ENCODE measurements at regions not wholly inside any gene's neighbourhood (a gene's known extent, or its start where the extent isn't known, plus 50 kb on each side); places are given as distances from the start of the nearest gene placed in this dataset.
"Not testable (repeated sequence)": the region's sequence is repeated elsewhere in the genome, so short reads cannot be mapped to it uniquely, and the experiment has no call there.

DNA sequence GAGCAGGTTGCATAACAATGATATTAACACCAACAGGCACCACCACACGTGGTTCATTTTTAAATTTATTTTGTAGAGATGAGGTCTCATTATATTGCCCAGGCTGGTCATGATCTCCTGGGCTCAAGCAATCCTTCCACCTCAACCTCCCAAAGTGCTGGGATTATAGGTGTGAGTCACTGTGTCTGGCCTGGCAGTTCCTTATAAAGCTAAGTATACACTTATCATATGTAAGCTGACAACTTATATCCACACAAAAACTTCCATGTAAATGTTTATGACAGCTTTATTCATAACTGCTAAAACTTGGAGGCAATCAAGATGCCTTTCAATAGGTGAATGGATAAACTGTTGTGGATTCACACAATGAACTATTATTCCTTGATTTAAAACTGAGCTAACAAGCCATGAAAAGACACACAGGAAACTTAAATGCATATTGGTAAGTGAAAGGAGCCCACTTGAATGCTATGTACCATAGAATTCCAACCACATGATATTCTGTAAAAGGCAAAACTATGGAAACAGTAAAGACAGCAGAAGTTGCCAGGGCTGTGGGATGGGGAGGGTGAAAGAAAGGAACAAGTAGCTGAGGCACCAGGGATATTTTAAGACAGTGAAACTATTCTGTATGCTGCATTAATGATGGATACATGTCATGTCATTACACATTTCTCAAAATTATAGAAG is 156.5 kb upstream of the KCNJ18 start:
- peaks cover 44% of the 10 kb centered on the region for H3K36me3 ChIP-seq (ENCODE audit: insufficient read depth, low read length)
- H3K79me2 ChIP-seq (ENCODE audit: control insufficient read depth, insufficient read depth, low read length, unreplicated experiment) = peaks cover 24% of the 10 kb centered on the region
- no peak overlapping the region for H3K27ac ChIP-seq (ENCODE audit: low read depth, low read length)
- peaks cover 8% of the 10 kb centered on the region for H3K4me1 ChIP-seq (ENCODE audit: control insufficient read depth, insufficient read depth, low read length, unreplicated experiment)
- no peak overlapping the region for H3K4me3 ChIP-seq (ENCODE audit: low read depth, low read length)
- no peak overlapping the region for H2AFZ ChIP-seq (ENCODE audit: low read length, unreplicated experiment)
- H3K27me3 ChIP-seq (ENCODE audit: insufficient read depth, low read length) = no peaks in the 10 kb centered on the region

DNA sequence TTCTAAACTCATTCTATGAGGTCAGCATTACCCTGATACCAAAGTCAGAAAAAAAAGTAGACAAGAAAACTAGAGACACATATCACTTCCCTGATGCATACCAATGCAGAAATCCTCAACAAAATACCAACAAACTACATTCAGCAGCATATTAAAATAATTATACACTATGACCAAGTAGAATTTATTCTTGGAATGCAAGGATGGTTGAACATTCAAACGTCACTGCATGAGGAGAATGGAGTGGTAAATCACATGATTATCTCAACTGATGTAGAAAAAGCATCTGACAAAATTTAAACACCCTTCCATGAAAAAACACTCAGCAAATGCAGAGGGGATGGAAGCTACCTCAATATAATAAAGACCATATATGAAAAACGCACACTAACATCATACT is 155.0 kb upstream of the KCNJ18 start:
- Histone ChIP-seq H3K27ac (ENCODE audit: low read depth, low read length) (no peak overlapping the region), H3K4me1 (ENCODE audit: control insufficient read depth, insufficient read depth, low read length, unreplicated experiment) (peaks cover 8% of the 10 kb centered on the region), H3K79me2 (ENCODE audit: control insufficient read depth, insufficient read depth, low read length, unreplicated experiment) (peaks cover 37% of the 10 kb centered on the region), H2AFZ (ENCODE audit: low read length, unreplicated experiment) (no peak overlapping the region), H3K4me3 (ENCODE audit: low read depth, low read length) (no peak overlapping the region), H3K36me3 (ENCODE audit: insufficient read depth, low read length) (peaks cover 53% of the 10 kb centered on the region), H3K27me3 (ENCODE audit: insufficient read depth, low read length) (no peaks in the 10 kb centered on the region)

DNA sequence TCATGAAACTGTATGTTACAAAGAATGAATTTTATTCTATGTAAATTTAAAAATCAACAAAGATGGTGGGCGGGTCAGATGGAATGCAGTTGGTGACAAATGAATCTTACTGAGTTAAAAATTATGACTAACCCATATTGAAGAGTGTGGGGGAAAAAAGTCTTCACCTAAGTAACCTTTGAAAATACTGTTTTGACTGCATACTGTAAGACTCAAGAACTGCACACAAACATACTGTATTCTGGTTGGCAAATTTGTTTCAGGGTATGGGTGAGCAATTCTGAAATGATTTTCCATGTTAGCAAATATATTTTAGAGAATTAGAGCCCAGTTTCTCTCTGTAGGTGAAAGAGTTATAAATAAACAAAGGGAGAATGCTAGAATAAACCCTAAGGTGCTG is 153.7 kb upstream of the KCNJ18 start:
- peaks cover 43% of the 10 kb centered on the region for H3K79me2 ChIP-seq (ENCODE audit: control insufficient read depth, insufficient read depth, low read length, unreplicated experiment)
- H3K4me3 ChIP-seq (ENCODE audit: low read depth, low read length) = no peak overlapping the region
- H3K27me3 ChIP-seq (ENCODE audit: insufficient read depth, low read length) = no peaks in the 10 kb centered on the region
- H3K4me1 ChIP-seq (ENCODE audit: control insufficient read depth, insufficient read depth, low read length, unreplicated experiment) = peaks cover 8% of the 10 kb centered on the region
- H3K27ac ChIP-seq (ENCODE audit: low read depth, low read length) = peak overlapping the region; percentile 13; the same call in 1 of the 2 replicates
- H3K36me3 ChIP-seq (ENCODE audit: insufficient read depth, low read length) = peaks cover 57% of the 10 kb centered on the region
- H2AFZ ChIP-seq (ENCODE audit: low read length, unreplicated experiment) = no peak overlapping the region

DNA sequence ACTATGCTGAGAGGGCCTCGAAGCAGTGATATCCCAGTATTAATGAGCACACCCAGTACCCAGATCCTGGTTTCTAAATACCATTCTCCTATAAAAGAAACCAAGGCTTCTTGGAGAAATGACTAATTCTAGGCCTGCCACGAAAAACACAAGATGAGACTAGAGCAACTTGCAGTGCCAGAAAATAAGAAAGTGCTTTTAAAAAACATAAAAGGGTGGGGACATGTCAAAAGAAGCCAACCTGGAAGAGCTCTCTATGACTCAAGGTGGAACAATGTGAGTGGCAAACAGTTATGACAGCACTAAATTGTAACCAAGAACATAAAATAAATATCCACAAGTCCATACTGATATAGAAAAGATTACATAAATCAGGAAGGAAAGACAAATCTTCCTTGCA is 153.2 kb upstream of the KCNJ18 start:
- peak overlapping the region; percentile 13; the same call in 1 of the 2 replicates for H3K27ac ChIP-seq (ENCODE audit: low read depth, low read length)
- peaks cover 47% of the 10 kb centered on the region for H3K79me2 ChIP-seq (ENCODE audit: control insufficient read depth, insufficient read depth, low read length, unreplicated experiment)
- H3K4me3 ChIP-seq (ENCODE audit: low read depth, low read length) = no peak overlapping the region
- H3K36me3 ChIP-seq (ENCODE audit: insufficient read depth, low read length) = peaks cover 57% of the 10 kb centered on the region
- no peak overlapping the region for H2AFZ ChIP-seq (ENCODE audit: low read length, unreplicated experiment)
- H3K27me3 ChIP-seq (ENCODE audit: insufficient read depth, low read length) = no peaks in the 10 kb centered on the region
- peaks cover 8% of the 10 kb centered on the region for H3K4me1 ChIP-seq (ENCODE audit: control insufficient read depth, insufficient read depth, low read length, unreplicated experiment)

DNA sequence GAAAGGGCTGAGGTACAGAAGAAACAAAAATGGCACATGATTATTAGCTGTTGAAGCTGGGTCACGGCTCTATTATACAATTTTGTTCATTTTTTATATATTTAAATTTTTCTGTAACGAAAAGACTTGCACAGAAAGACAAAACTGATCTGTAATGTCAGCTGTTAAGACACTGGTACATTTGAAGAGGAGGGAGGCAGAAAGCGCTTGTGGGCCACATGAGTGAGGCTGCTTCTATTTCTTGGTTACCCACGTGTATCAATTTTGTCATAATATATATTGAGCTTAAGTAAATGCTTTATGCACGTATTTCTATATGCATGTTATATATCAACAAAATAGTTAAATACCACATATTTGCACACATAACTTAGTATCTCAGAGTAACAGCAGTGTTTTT is 151.8 kb upstream of the KCNJ18 start:
- Histone ChIP-seq H3K4me1 (ENCODE audit: control insufficient read depth, insufficient read depth, low read length, unreplicated experiment) (peaks cover 8% of the 10 kb centered on the region), H3K36me3 (ENCODE audit: insufficient read depth, low read length) (peaks cover 45% of the 10 kb centered on the region), H3K27ac (ENCODE audit: low read depth, low read length) (no peak overlapping the region), H3K27me3 (ENCODE audit: insufficient read depth, low read length) (no peaks in the 10 kb centered on the region), H3K79me2 (ENCODE audit: control insufficient read depth, insufficient read depth, low read length, unreplicated experiment) (peaks cover 46% of the 10 kb centered on the region), H2AFZ (ENCODE audit: low read length, unreplicated experiment) (no peak overlapping the region), H3K4me3 (ENCODE audit: low read depth, low read length) (no peak overlapping the region)

DNA sequence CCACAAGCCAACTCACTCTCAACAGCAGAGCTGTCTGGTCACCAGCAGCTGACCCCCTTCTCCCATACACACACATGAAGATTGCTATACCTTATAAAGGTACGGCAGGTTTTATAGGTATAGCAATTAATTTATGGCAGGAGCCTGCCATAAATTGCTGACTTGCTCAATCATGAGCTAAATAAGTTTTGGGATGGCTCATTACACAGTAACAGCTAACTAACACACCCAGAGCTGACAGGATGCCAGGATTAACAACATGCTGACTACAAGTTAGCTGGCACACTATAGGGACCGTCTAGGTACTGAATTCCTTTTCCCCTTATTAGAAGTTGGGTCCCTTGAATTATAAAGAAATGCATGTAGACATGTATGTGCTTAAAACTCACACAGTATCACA is 150.3 kb upstream of the KCNJ18 start:
- H3K79me2 ChIP-seq (ENCODE audit: control insufficient read depth, insufficient read depth, low read length, unreplicated experiment) = peaks cover 49% of the 10 kb centered on the region
- peaks cover 39% of the 10 kb centered on the region for H3K36me3 ChIP-seq (ENCODE audit: insufficient read depth, low read length)
- H3K27ac ChIP-seq (ENCODE audit: low read depth, low read length) = no peak overlapping the region

DNA sequence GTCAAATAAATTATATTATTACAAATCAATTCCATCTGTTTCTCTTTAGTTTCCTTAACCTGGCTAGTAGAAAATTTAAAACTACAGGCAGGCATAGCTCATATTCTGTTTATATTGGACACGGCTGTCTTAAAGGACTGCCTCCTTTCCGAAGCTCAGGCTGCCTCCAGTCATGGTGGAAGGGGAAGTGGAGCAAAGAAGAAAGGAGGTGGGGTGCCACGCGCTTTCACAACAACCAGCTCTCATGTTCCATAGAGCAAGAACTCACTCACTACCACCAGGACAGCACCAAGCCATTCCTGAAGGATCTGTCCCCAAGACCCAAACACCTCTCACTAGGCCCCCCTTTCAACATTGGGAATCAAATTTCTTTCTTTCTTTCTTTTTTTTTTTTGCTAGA is 149.3 kb upstream of the KCNJ18 start:
- Histone ChIP-seq H3K4me3 (ENCODE audit: low read depth, low read length) (no peak overlapping the region), H3K4me1 (ENCODE audit: control insufficient read depth, insufficient read depth, low read length, unreplicated experiment) (peaks cover 8% of the 10 kb centered on the region), H3K36me3 (ENCODE audit: insufficient read depth, low read length) (peaks cover 31% of the 10 kb centered on the region), H2AFZ (ENCODE audit: low read length, unreplicated experiment) (no peak overlapping the region), H3K79me2 (ENCODE audit: control insufficient read depth, insufficient read depth, low read length, unreplicated experiment) (peaks cover 44% of the 10 kb centered on the region), H3K27me3 (ENCODE audit: insufficient read depth, low read length) (no peaks in the 10 kb centered on the region), H3K27ac (ENCODE audit: low read depth, low read length) (no peak overlapping the region)

More for the DNA sequence above, 150.3 kb upstream of the KCNJ18 start:
- no peak overlapping the region for H3K4me3 ChIP-seq (ENCODE audit: low read depth, low read length)
- no peaks in the 10 kb centered on the region for H3K27me3 ChIP-seq (ENCODE audit: insufficient read depth, low read length)
- no peak overlapping the region for H2AFZ ChIP-seq (ENCODE audit: low read length, unreplicated experiment)
- H3K4me1 ChIP-seq (ENCODE audit: control insufficient read depth, insufficient read depth, low read length, unreplicated experiment) = peaks cover 8% of the 10 kb centered on the region

DNA sequence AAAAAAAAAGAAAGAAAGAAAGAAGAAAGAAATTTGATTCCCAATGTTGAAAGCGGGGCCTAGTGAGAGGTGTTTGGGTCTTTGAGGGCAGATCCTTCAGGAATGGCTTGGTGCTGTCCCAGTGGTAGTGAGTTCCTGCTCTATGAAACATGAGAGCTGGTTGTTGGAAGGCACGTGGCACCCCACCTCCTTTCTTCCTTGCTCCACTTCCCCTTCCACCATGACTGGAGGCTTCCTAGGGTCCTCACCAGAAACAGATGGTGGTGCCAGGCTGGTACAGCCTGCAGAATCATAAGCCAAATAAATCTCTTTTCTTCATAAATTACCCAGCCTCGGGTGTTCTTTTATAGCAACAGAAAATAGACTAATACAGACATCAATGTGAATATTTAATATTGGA is 147.3 kb upstream of the KCNJ18 start:
- peaks cover 8% of the 10 kb centered on the region for H3K4me1 ChIP-seq (ENCODE audit: control insufficient read depth, insufficient read depth, low read length, unreplicated experiment)
- peaks cover 21% of the 10 kb centered on the region for H3K36me3 ChIP-seq (ENCODE audit: insufficient read depth, low read length)
- peaks cover 47% of the 10 kb centered on the region for H3K79me2 ChIP-seq (ENCODE audit: control insufficient read depth, insufficient read depth, low read length, unreplicated experiment)

DNA sequence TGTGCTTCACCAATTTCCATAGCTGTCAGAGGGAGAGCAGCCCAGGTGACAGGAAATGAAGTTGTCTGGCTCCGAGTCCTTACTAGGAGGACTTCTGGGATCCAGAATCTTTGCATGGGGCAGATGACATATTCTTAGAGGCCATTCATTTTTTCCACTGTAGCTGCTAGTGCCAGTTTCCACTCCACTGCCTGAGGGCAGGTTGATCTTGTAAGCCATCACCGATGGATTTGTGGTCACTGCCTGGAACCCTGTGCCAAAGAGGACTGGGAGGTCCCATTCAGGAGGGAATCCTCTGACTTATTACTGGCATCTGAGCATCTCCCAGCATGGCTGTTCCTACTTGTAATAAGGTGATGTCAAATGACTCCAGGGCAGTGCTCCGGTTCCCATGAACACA is 144.1 kb upstream of the KCNJ18 start:
- Histone ChIP-seq H3K27ac (ENCODE audit: low read depth, low read length) (no peak overlapping the region), H3K4me1 (ENCODE audit: control insufficient read depth, insufficient read depth, low read length, unreplicated experiment) (peaks cover 14% of the 10 kb centered on the region), H2AFZ (ENCODE audit: low read length, unreplicated experiment) (no peak overlapping the region), H3K27me3 (ENCODE audit: insufficient read depth, low read length) (0 out of 2 replicates have a peak, but pooled peaks cover 5% of the 10 kb centered on the region), H3K4me3 (ENCODE audit: low read depth, low read length) (peak overlapping the region; percentile 14; the same call in 1 of the 2 replicates), H3K36me3 (ENCODE audit: insufficient read depth, low read length) (no peaks in the 10 kb centered on the region; the same call in none of the 2 replicates), H3K79me2 (ENCODE audit: control insufficient read depth, insufficient read depth, low read length, unreplicated experiment) (peaks cover 40% of the 10 kb centered on the region)

More for the DNA sequence above, 147.3 kb upstream of the KCNJ18 start:
- no peak overlapping the region for H3K27ac ChIP-seq (ENCODE audit: low read depth, low read length)
- no peak overlapping the region for H3K4me3 ChIP-seq (ENCODE audit: low read depth, low read length)
- H2AFZ ChIP-seq (ENCODE audit: low read length, unreplicated experiment) = no peak overlapping the region
- no peaks in the 10 kb centered on the region for H3K27me3 ChIP-seq (ENCODE audit: insufficient read depth, low read length)

DNA sequence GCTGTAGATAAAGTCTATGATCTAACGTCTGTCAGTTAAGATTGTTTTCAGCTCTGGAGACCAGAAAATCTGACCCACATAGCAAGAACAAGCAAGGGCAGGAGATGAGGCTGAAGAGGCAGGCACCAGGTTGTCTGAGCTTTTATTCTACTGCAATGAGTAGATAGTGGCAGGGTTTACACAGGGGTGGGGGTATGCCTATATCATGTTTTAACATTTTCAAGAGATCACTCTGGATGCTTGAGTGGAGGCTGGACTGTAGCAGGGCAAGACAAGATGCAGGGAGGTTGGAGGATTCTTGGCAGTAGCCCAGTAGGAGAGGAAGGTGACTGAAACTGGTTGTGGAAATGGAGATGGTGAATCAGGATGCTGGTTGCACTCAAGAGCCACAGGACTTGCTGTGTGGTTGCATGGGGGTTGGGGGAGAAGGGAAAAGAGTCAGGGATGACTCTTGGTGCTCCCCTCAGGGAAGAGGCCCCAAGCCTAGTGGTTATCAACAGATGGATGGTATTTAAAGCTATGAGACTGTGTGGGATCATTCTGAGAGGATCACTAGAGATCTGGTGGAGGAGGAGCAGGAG is 143.1 kb upstream of the KCNJ18 start:
- Histone ChIP-seq H3K4me1 (ENCODE audit: control insufficient read depth, insufficient read depth, low read length, unreplicated experiment) (peaks cover 14% of the 10 kb centered on the region), H3K4me3 (ENCODE audit: low read depth, low read length) (peak overlapping the region; percentile 85), H2AFZ (ENCODE audit: low read length, unreplicated experiment) (no peak overlapping the region), H3K36me3 (ENCODE audit: insufficient read depth, low read length) (no peaks in the 10 kb centered on the region; the same call in 1 of the 2 replicates), H3K27ac (ENCODE audit: low read depth, low read length) (peak overlapping the region; percentile 73), H3K79me2 (ENCODE audit: control insufficient read depth, insufficient read depth, low read length, unreplicated experiment) (peaks cover 33% of the 10 kb centered on the region), H3K27me3 (ENCODE audit: insufficient read depth, low read length) (0 out of 2 replicates have a peak, but pooled peaks cover 5% of the 10 kb centered on the region)

DNA sequence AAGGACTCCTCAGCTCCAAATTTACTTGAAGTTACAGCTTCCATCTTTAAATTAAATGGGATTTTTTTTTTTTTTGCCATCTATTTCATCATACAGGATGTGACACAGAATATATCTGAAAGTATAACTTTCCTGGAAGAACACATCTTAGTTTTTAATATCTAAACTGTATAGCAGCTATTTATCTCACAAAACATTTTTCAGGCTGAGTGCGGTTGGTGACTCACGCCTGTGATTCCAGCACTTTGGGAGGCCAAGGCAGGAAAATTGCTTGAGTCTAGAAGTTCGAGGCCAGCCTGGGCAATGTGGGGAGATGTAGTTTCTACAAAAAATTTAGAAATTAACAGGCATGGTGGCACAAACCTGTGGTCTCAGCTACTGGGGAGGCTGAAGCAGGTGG is 142.3 kb upstream of the KCNJ18 start:
- Histone ChIP-seq H3K4me3 (ENCODE audit: low read depth, low read length) (peak overlapping the region; percentile 85), H3K79me2 (ENCODE audit: control insufficient read depth, insufficient read depth, low read length, unreplicated experiment) (peaks cover 31% of the 10 kb centered on the region), H3K4me1 (ENCODE audit: control insufficient read depth, insufficient read depth, low read length, unreplicated experiment) (peaks cover 14% of the 10 kb centered on the region), H3K27ac (ENCODE audit: low read depth, low read length) (peak overlapping the region; percentile 73)
- not testable (repeated sequence) for H3K36me3 ChIP-seq (ENCODE audit: insufficient read depth, low read length); H2AFZ ChIP-seq (ENCODE audit: low read length, unreplicated experiment); H3K27me3 ChIP-seq (ENCODE audit: insufficient read depth, low read length)
